ENCODE measurements at regions not wholly inside any gene's neighbourhood (a gene's known extent, or its start where the extent isn't known, plus 50 kb on each side); places are given as distances from the start of the nearest gene placed in this dataset.

- Mint-ChIP-seq H3K4me3 (ENCODE audit: unreplicated experiment) (no peak overlapping the region), H3K4me1 (ENCODE audit: unreplicated experiment) (no peaks in the 10 kb centered on the region), H3K9me3 (ENCODE audit: unreplicated experiment) (no peaks in the 10 kb centered on the region), H3K27ac (ENCODE audit: unreplicated experiment) (no peak overlapping the region), H3K36me3 (ENCODE audit: low read depth, unreplicated experiment) (peaks cover 2% of the 10 kb centered on the region), H3K27me3 (ENCODE audit: unreplicated experiment) (peaks cover 2% of the 10 kb centered on the region)
- TF ChIP-seq CTCF (IDR thresholded peaks at IDR 0.05; ENCODE audit: unreplicated experiment) = no peak
- DNase-seq (ENCODE audit: low spot score) = no peak
Observed at GRCh38 chr6:144768551-144769075, 483.5 kb downstream of the UTRN start.

- H3K27me3 Mint-ChIP-seq (ENCODE audit: unreplicated experiment) = peaks cover 2% of the 10 kb centered on the region
- no peak overlapping the region for H3K4me3 Mint-ChIP-seq (ENCODE audit: unreplicated experiment)
- no peak for TF ChIP-seq CTCF (IDR thresholded peaks at IDR 0.05; ENCODE audit: unreplicated experiment)
- H3K4me1 Mint-ChIP-seq (ENCODE audit: unreplicated experiment) = no peaks in the 10 kb centered on the region
- no peak for DNase-seq (ENCODE audit: low spot score)
- peaks cover 4% of the 10 kb centered on the region for H3K36me3 Mint-ChIP-seq (ENCODE audit: low read depth, unreplicated experiment)
- H3K9me3 Mint-ChIP-seq (ENCODE audit: unreplicated experiment) = no peaks in the 10 kb centered on the region
- no peak overlapping the region for H3K27ac Mint-ChIP-seq (ENCODE audit: unreplicated experiment)
Observed at GRCh38 chr6:144769142-144769541, 484.0 kb downstream of the UTRN start.

GRCh38 chr6:144776031-144776819 is 491.1 kb downstream of the UTRN start:
- peak overlapping the region; percentile 33 for H3K4me3 Mint-ChIP-seq (ENCODE audit: unreplicated experiment)
- no peak for DNase-seq (ENCODE audit: low spot score)
- no peaks in the 10 kb centered on the region for H3K4me1 Mint-ChIP-seq (ENCODE audit: unreplicated experiment)
- H3K36me3 Mint-ChIP-seq (ENCODE audit: low read depth, unreplicated experiment) = peaks cover 18% of the 10 kb centered on the region
- no peaks in the 10 kb centered on the region for H3K27me3 Mint-ChIP-seq (ENCODE audit: unreplicated experiment)
- no peaks in the 10 kb centered on the region for H3K9me3 Mint-ChIP-seq (ENCODE audit: unreplicated experiment)
- no peak for TF ChIP-seq CTCF (IDR thresholded peaks at IDR 0.05; ENCODE audit: unreplicated experiment)
- H3K27ac Mint-ChIP-seq (ENCODE audit: unreplicated experiment) = no peak overlapping the region

- no peak for TF ChIP-seq CTCF (IDR thresholded peaks at IDR 0.05; ENCODE audit: unreplicated experiment)
- H3K27me3 Mint-ChIP-seq (ENCODE audit: unreplicated experiment) = no peaks in the 10 kb centered on the region
- H3K9me3 Mint-ChIP-seq (ENCODE audit: unreplicated experiment) = no peaks in the 10 kb centered on the region
Observed at GRCh38 chr6:144777249-144777648, 492.1 kb downstream of the UTRN start.

GRCh38 chr6:144778056-144778455 is 492.9 kb downstream of the UTRN start:
- no peak for TF ChIP-seq CTCF (IDR thresholded peaks at IDR 0.05; ENCODE audit: unreplicated experiment)
- H3K4me1 Mint-ChIP-seq (ENCODE audit: unreplicated experiment) = no peaks in the 10 kb centered on the region
- peaks cover 16% of the 10 kb centered on the region for H3K36me3 Mint-ChIP-seq (ENCODE audit: low read depth, unreplicated experiment)
- H3K27ac Mint-ChIP-seq (ENCODE audit: unreplicated experiment) = no peak overlapping the region
- no peaks in the 10 kb centered on the region for H3K27me3 Mint-ChIP-seq (ENCODE audit: unreplicated experiment)
- no peak for DNase-seq (ENCODE audit: low spot score)
- H3K4me3 Mint-ChIP-seq (ENCODE audit: unreplicated experiment) = no peak overlapping the region
- no peaks in the 10 kb centered on the region for H3K9me3 Mint-ChIP-seq (ENCODE audit: unreplicated experiment)

More at GRCh38 chr6:144777249-144777648, 492.1 kb downstream of the UTRN start:
- no peak for DNase-seq (ENCODE audit: low spot score)
- Mint-ChIP-seq H3K4me1 (ENCODE audit: unreplicated experiment) (no peaks in the 10 kb centered on the region), H3K4me3 (ENCODE audit: unreplicated experiment) (no peak overlapping the region), H3K36me3 (ENCODE audit: low read depth, unreplicated experiment) (peaks cover 18% of the 10 kb centered on the region), H3K27ac (ENCODE audit: unreplicated experiment) (no peak overlapping the region)

Measured in endothelial cell (in vitro differentiated cells).